IPS-20b (cell line): ENCODE measurements at regions not wholly inside any gene's neighbourhood (a gene's known extent, or its start where the extent isn't known, plus 50 kb on each side); places are given as distances from the start of the nearest gene placed in this dataset.
"Not testable (repeated sequence)": the region's sequence is repeated elsewhere in the genome, so short reads cannot be mapped to it uniquely, and the experiment has no call there.

Source experiments
- H3K27ac ChIP-seq: one replicate; pipeline ENCODE4 v1.5.1; 2013; ENCODE audit warnings: low read length
- H3K27me3 ChIP-seq: 2 replicates; pipeline ENCODE4 v1.6.1; 2013; ENCODE audit warnings: mild to moderate bottlenecking, low read length, inconsistent platforms; ENCODE audit not compliant: insufficient read depth
- H3K36me3 ChIP-seq: 2 replicates; pipeline ENCODE4 v1.6.1; 2013; ENCODE audit warnings: low read depth, mild to moderate bottlenecking, inconsistent platforms, low read length, moderate library complexity; ENCODE audit not compliant: insufficient read depth
- H3K4me1 ChIP-seq: 2 replicates; pipeline ENCODE4 v1.6.1; 2013; ENCODE audit warnings: mild to moderate bottlenecking, control low read depth, inconsistent platforms, low read length, moderate library complexity; ENCODE audit not compliant: insufficient read depth
- H3K4me3 ChIP-seq: 2 replicates; pipeline ENCODE4 v1.5.1; 2013; ENCODE audit warnings: mild to moderate bottlenecking, low read length, inconsistent platforms
- H3K9ac ChIP-seq: 2 replicates; pipeline ENCODE4 v1.6.1; 2013; ENCODE audit warnings: low read depth, mild to moderate bottlenecking, inconsistent platforms, low read length, moderate library complexity
- H3K9me3 ChIP-seq: 2 replicates; pipeline ENCODE4 v1.6.1; 2013; ENCODE audit warnings: mild to moderate bottlenecking, low read depth, low read length, inconsistent platforms; ENCODE audit not compliant: insufficient read depth

DNA sequence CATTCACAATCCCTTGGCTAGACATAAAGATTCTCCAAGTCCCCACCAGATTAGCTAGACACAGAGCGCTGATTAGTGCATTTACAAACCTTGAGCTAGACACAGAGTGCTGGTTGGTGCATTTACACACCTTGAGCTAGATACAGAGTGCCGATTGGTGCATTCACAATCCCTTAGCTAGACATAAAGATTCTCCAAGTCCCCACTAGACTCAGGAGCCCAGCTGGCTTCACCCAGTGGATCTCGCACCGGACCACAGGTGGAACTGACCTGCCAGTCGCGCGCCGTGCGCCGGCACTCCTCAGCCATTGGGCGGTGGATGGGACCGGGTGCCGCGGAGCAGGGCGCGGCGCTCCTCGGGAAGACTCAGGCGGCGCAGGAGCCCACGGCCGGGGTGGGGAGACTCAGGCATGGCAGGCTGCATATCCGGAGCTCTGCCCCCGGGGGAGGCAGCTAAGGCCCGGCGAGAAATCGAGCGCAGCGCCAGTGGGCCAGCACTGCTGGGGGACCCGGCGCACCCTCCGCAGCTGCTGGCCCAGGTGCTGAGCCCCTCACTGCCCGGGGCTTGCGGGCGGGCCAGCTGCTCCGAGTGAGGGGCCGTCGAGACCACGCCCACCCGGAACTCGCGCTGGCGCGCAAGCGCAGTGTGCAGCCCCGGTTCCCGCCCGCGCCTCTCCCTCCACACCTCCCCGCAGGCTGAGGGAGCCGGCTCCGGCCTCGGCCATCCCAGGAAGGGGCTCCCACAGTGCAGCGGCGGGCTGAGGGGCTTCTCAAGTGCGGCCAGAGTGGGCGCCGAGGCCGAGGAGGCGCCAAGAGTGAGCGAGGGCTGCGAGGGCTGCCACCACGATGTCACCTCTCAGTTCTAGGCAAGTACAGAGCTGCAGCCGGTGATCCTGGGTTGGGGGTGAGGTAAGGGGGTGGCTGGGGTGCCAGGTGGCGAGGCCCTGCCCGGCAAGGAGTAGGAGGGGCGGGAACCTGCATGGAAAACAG is 773.7 kb upstream of the CITED2 start:
- not testable (repeated sequence) for H3K27ac ChIP-seq, H3K36me3 ChIP-seq, H3K9ac ChIP-seq, H3K9me3 ChIP-seq, H3K4me1 ChIP-seq, H3K4me3 ChIP-seq, H3K27me3 ChIP-seq

DNA sequence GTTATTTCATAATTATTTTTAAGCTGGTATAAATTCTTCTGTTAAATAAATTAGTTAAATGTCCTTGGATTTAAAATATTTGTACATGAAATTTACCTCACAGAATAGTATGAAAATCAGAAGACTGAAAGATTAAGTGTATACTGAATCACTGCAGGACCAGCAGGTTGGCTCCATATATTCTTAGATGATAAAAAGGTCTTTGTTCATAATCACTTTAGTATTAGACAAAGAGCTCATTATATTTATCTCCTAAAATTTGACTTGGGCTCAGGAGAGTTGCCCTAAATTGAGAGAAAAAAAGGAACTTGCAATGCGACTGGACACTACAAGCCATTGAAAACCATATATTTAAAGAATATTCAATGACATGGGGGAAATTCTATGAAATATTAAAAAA is 766.4 kb upstream of the CITED2 start:
- Histone ChIP-seq H3K9me3 (no peaks in the 10 kb centered on the region; the same call in 1 of the 2 replicates), H3K4me1 (no peaks in the 10 kb centered on the region), H3K9ac (no peak overlapping the region), H3K27me3 (no peaks in the 10 kb centered on the region), H3K4me3 (no peak overlapping the region), H3K27ac (no peak overlapping the region), H3K36me3 (no peaks in the 10 kb centered on the region)

DNA sequence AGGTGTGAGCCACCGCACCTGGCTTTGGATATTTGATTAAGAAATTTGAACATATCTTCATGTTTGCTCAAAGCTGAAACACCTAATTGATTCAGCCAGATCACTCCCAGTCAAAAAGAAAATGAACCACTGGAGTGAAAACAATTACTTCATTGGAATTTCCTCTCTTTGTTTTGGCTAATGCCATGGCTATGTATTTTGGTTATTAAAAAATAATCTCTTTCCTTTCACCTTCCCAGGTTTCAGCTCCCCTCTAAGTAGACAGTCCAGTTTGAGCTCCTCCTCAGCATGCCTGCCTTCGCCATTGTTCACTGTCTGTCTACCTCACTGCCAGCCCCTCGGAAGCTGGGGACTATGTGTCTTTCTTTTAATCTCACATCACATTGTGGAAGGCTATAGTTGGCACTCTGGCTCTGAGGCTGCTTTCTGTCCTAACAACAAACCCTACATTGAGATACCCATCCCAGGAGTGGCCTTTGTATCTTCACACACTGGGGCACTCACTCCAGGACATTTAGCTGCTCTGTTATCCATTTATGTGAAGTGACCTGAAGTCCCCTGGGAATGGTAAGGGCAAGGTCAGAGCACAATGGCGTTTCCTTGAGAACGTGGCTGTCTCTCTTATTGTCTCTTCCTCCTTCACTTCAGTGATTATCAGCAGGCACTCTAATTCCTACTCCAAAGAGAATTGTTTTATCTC is 764.0 kb upstream of the CITED2 start:
- Histone ChIP-seq H3K4me1 (no peaks in the 10 kb centered on the region), H3K9me3 (peaks cover 12% of the 10 kb centered on the region; the same call in 1 of the 2 replicates), H3K27ac (no peak overlapping the region), H3K27me3 (no peaks in the 10 kb centered on the region), H3K9ac (no peak overlapping the region), H3K36me3 (no peaks in the 10 kb centered on the region), H3K4me3 (no peak overlapping the region)

DNA sequence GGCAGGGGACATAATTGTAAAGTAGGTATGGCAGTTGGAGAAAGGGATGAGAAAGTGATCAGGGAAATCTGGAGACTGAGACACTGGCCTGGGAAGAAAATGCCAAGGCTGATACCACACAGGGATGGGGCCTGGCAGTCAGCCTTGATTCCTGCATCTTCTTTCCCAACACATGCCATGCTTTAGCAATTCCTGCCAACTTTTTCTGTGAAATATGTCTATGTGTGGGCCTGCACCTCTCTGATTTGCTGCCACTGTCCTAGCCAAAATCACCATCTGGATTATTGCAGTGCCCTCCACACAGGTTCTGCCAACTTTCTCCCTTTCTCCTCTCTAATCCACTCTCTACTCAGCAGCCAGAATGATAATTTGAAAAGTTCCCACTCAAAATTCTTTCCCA is 759.8 kb upstream of the CITED2 start:
- Histone ChIP-seq H3K27ac (no peak overlapping the region), H3K9me3 (peaks cover 12% of the 10 kb centered on the region; the same call in 1 of the 2 replicates), H3K9ac (no peak overlapping the region), H3K4me3 (no peak overlapping the region), H3K4me1 (no peaks in the 10 kb centered on the region), H3K27me3 (no peaks in the 10 kb centered on the region), H3K36me3 (no peaks in the 10 kb centered on the region)

DNA sequence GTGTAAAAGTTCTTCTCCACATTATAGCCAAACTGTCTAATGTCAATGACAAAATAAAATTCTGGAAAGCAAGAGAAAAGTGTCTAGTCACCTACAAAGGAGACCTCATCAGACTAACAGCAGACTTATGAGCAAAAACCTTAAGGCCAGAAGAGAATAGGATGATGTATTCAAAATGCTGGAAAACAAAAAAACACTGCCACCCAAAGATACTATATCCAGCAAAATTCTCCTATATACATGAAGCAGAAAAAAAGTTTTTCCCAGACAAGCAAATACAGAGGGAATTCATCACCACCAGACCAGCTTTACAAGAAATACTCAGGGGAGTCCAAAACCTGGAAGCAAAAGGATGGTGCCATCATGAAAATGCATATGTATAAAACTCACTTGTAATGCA is 755.6 kb upstream of the CITED2 start:
- Histone ChIP-seq H3K9me3 (peaks cover 4% of the 10 kb centered on the region), H3K27me3 (no peaks in the 10 kb centered on the region), H3K4me1 (no peaks in the 10 kb centered on the region), H3K36me3 (no peaks in the 10 kb centered on the region), H3K9ac (no peak overlapping the region), H3K4me3 (no peak overlapping the region), H3K27ac (no peak overlapping the region)

DNA sequence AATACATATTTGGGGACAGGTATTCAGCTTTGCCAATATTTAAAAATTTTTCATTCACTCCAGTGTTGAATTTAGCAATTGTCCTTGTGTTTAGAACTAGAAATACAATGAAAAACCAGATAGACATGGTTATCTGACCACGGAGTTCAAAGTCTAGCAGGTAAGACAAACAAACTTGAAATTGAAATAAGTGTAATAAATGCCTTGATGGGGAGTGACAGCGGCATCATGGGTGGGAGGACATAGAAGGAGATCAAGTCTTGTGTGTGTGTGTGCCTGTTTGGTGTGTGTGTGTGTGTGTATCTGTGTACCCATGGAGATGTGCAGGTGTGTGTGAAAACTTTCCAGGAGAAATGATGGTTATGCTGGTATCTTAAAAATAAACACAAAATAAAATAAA is 750.0 kb upstream of the CITED2 start:
- H3K27ac ChIP-seq: no peak overlapping the region
- no peaks in the 10 kb centered on the region for H3K27me3 ChIP-seq
- no peaks in the 10 kb centered on the region for H3K4me1 ChIP-seq
- no peaks in the 10 kb centered on the region for H3K36me3 ChIP-seq
- no peak overlapping the region for H3K9ac ChIP-seq
- no peak overlapping the region for H3K4me3 ChIP-seq
- no peaks in the 10 kb centered on the region; the same call in 1 of the 2 replicates for H3K9me3 ChIP-seq

DNA sequence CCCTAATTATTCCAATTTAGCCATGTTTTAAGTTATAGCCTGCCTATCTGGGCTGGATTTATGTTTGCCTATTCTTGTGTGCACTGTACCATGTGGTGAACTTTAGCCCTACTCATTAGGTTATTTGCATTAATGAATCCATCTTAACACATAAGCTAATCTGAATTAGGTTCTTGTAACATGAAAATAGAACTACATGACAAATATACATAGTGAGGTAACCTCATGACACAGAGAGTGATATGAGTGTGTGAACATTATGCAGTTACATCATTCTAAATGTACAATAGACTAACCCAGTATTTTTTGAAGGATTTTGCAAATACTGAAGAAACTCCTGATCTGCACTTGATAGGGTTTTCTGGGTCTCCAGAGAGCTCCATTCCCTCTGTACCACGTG is 733.7 kb upstream of the CITED2 start:
- Histone ChIP-seq H3K4me1 (peaks cover 5% of the 10 kb centered on the region; the same call in 1 of the 2 replicates), H3K36me3 (no peaks in the 10 kb centered on the region), H3K9me3 (no peaks in the 10 kb centered on the region), H3K9ac (no peak overlapping the region), H3K4me3 (no peak overlapping the region), H3K27ac (no peak overlapping the region), H3K27me3 (no peaks in the 10 kb centered on the region)

DNA sequence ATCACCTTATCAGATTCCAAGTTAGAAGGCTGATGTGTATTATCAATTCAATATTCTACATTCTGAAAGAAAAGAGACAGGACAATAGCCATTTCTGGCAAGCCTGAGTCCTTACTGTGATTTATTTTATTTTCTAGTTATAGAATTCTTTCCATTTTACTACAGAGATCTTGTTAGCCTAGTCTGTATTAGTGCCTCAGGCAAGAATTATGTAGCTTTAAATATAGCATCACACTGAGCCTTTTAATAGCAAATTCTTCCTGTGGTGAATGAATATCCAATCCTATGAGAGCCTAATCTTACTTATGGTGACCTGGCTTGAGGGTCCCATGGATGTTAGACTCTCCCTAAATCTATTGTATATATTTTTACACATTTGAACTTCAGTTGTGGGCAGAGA is 732.8 kb upstream of the CITED2 start:
- Histone ChIP-seq H3K9ac (no peak overlapping the region), H3K27me3 (no peaks in the 10 kb centered on the region), H3K36me3 (no peaks in the 10 kb centered on the region), H3K4me1 (peaks cover 5% of the 10 kb centered on the region; the same call in 1 of the 2 replicates), H3K27ac (no peak overlapping the region), H3K9me3 (no peaks in the 10 kb centered on the region), H3K4me3 (no peak overlapping the region)

DNA sequence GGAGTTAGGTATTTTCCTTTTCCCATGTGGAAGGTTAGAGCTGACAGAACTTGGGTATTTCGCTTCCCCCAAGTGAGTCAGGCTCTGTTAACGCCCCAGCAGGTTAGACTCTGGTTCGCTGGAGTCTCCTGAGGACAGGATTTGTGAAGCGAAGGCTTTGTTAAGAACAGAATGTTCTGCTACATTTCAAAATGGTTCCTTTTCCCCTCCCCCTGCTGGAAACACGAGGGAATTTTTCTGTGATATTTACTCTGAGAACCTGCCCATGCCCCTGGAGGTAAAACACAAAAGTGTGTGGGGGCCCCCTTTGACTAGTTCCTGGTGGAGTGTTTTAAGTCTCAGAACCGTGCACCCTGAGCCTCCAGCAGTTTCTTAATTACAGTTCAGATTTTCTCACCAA is 731.4 kb upstream of the CITED2 start:
- peaks cover 5% of the 10 kb centered on the region; the same call in 1 of the 2 replicates for H3K4me1 ChIP-seq
- no peaks in the 10 kb centered on the region for H3K9me3 ChIP-seq
- no peaks in the 10 kb centered on the region for H3K27me3 ChIP-seq
- no peaks in the 10 kb centered on the region for H3K36me3 ChIP-seq
- no peak overlapping the region for H3K9ac ChIP-seq
- no peak overlapping the region for H3K4me3 ChIP-seq
- H3K27ac ChIP-seq: no peak overlapping the region

DNA sequence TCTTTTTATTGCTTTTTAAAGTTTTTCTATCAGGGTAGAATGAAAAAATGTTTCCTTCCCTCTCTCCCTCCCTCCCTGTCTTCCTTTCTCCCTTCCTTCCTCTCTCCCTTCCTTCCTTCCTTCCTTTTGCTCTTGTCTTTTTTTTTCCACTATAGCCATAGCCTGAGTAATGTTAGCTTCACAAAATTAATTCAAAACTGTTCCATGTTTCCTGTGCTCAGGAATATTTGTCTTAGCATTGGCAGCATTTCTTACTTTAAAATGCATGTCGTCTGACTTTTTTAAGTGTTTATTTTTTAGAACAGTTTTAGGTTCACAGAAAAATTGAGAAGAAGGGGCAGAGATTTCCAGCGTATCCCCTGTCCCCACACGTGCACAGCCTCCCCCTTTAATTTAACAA is 730.8 kb upstream of the CITED2 start:
- Histone ChIP-seq H3K9ac (no peak overlapping the region), H3K4me1 (peaks cover 5% of the 10 kb centered on the region; the same call in 1 of the 2 replicates), H3K9me3 (no peaks in the 10 kb centered on the region), H3K36me3 (no peaks in the 10 kb centered on the region), H3K27ac (no peak overlapping the region), H3K4me3 (no peak overlapping the region), H3K27me3 (no peaks in the 10 kb centered on the region)

DNA sequence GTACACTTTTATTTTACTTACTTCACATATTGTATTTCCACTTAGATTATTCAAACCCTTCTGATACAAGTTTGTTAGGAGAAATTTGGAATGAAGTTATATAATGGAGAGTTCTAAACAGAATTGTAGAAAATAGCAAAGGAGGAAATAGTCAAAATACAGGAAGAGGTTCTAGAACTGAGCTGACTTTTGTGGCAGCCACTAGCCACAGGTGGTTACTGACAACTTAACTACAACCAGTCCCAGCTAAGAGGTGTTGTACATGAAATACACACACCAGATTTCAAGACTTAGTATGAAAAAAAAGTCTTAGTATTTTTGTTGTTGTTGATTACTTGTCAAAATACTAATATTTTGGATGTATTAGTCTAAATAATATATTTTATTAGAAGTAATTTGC is 727.4 kb upstream of the CITED2 start:
- Histone ChIP-seq H3K4me1 (peaks cover 5% of the 10 kb centered on the region; the same call in 1 of the 2 replicates), H3K9me3 (no peaks in the 10 kb centered on the region), H3K27me3 (no peaks in the 10 kb centered on the region), H3K27ac (no peak overlapping the region), H3K4me3 (no peak overlapping the region), H3K36me3 (no peaks in the 10 kb centered on the region), H3K9ac (no peak overlapping the region)

DNA sequence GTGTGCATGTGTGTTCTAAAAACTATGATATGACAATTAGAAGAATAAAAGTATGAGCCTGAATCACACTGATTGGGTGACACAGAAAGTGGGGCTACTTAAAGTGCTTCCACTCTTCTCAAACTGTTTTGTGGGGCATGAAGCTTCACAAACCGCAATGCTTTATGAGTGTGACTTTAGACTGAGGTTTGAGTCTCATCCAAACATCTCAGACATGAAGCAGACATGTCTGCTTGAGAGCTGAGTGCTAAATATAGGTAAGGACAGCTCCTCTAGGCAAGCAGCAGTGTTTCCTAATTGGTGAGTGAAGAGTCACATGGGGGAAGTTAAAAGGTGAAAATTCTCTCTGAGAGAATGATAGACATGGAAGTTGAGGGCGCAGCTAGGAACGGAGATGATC is 726.9 kb upstream of the CITED2 start:
- no peaks in the 10 kb centered on the region for H3K36me3 ChIP-seq
- no peak overlapping the region for H3K9ac ChIP-seq
- H3K9me3 ChIP-seq: no peaks in the 10 kb centered on the region
- no peaks in the 10 kb centered on the region for H3K27me3 ChIP-seq
- H3K27ac ChIP-seq: no peak overlapping the region
- H3K4me3 ChIP-seq: no peak overlapping the region
- H3K4me1 ChIP-seq: peaks cover 6% of the 10 kb centered on the region; the same call in 1 of the 2 replicates
